Neuron (in vitro differentiated cells): ENCODE measurements at regions not wholly inside any gene's neighbourhood (a gene's known extent, or its start where the extent isn't known, plus 50 kb on each side); places are given as distances from the start of the nearest gene placed in this dataset.
"Not testable (repeated sequence)": the region's sequence is repeated elsewhere in the genome, so short reads cannot be mapped to it uniquely, and the experiment has no call there.

Experiments used
- H2AFZ ChIP-seq: one replicate; pipeline ENCODE4 v1.6.1; 2013; ENCODE audit warnings: low read depth, mild to moderate bottlenecking, inconsistent platforms, low read length, moderate library complexity
- H3K27me3 ChIP-seq: one replicate; pipeline ENCODE4 v1.6.1; 2013; ENCODE audit warnings: low read length; ENCODE audit not compliant: insufficient read depth
- H3K36me3 ChIP-seq: one replicate; pipeline ENCODE4 v1.6.1; 2013; ENCODE audit warnings: low read length; ENCODE audit not compliant: insufficient read depth
- H3K4me1 ChIP-seq: one replicate; pipeline ENCODE4 v1.6.1; 2013; ENCODE audit warnings: low read length; ENCODE audit not compliant: insufficient read depth
- H3K4me3 ChIP-seq: 2 replicates; pipeline ENCODE4 v1.5.1; 2013; ENCODE audit warnings: mild to moderate bottlenecking, low read length, moderate library complexity
- H3K9me3 ChIP-seq: one replicate; pipeline ENCODE4 v1.6.1; 2013; ENCODE audit warnings: low read length

DNA sequence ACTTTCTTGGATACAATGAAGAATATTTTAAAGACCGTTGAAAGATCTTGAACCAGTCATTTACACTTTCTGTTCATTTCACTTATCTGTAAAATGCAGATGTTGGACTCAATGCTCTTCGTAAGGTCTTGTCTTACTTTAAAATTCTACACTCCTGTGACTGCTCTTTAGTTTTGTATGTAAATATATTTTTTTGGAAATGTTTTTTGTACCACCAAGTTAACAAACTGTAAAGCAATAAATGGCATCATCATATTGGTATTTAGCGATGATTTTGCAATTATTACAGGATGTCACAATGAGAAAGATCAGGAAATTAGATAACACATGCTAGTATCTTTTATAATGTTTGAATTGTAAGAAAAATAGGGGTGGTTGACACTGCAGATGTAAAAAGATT, 80.8 kb upstream of the GNAQ start:
- H3K4me3 ChIP-seq: no peak overlapping the region
- no peaks in the 10 kb centered on the region for H3K36me3 ChIP-seq
- no peaks in the 10 kb centered on the region for H3K4me1 ChIP-seq
- no peaks in the 10 kb centered on the region for H3K27me3 ChIP-seq
- no peaks in the 10 kb centered on the region for H3K9me3 ChIP-seq
- H2AFZ ChIP-seq: no peak overlapping the region

- Histone ChIP-seq H3K9me3 (no peaks in the 10 kb centered on the region), H2AFZ (no peak overlapping the region), H3K4me3 (no peak overlapping the region), H3K27me3 (no peaks in the 10 kb centered on the region), H3K4me1 (no peaks in the 10 kb centered on the region), H3K36me3 (no peaks in the 10 kb centered on the region)
Observed at GRCh38 chr9:78112004-78112403, 80.4 kb upstream of the GNAQ start.

- no peaks in the 10 kb centered on the region for H3K27me3 ChIP-seq
- no peak overlapping the region for H3K4me3 ChIP-seq
- H3K36me3 ChIP-seq: no peaks in the 10 kb centered on the region
- no peaks in the 10 kb centered on the region for H3K9me3 ChIP-seq
- H3K4me1 ChIP-seq: no peaks in the 10 kb centered on the region
- no peak overlapping the region for H2AFZ ChIP-seq
Observed at GRCh38 chr9:78109075-78109474, 77.5 kb upstream of the GNAQ start.

- not testable (repeated sequence) for H3K9me3 ChIP-seq, H3K36me3 ChIP-seq, H3K27me3 ChIP-seq, H3K4me3 ChIP-seq, H3K4me1 ChIP-seq, H2AFZ ChIP-seq
Observed at GRCh38 chr9:78106586-78106985, 75.0 kb upstream of the GNAQ start.

DNA sequence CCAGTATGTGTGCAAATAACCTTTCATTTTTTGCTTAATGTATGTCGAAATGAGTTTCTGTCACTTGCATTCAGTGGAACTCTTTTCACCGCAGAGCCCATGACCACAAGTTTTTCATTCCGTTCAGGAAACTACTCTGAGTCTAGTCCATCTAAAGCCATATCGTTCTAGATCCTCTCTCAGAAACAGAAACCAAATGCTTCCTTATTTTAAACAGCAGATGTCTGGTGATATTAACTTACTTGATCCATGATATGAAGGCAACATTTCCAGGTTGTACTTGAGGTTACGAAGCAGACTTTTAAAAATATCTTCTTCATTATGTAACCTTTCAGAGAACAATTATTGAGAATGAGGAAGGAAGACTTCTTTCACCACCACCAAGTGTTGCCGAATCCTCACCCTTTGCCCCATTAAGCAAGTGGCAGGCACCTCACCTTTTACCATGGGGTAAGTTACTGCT, 72.4 kb upstream of the GNAQ start:
- no peak overlapping the region for H3K4me3 ChIP-seq
- H3K36me3 ChIP-seq: no peaks in the 10 kb centered on the region
- H3K27me3 ChIP-seq: no peaks in the 10 kb centered on the region
- no peak overlapping the region for H2AFZ ChIP-seq
- no peaks in the 10 kb centered on the region for H3K9me3 ChIP-seq
- H3K4me1 ChIP-seq: no peaks in the 10 kb centered on the region

DNA sequence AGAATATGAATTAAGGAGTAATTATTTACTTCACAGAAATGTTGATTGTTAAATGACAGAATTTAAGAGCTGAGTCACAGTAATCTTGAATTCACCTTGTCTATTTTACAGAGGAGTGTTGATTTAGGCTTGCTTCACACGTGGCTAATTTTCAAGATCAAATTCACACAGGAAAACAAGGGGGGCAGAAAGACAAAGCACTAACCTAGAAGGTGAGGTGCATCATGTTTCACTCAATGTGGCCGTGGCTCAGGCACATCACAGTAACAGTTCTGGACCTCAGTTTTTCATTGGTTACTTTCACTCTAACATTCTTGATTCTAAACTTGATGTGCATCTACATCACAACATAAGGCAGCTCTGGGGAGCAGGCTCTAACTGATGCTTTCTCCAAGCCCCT, 69.6 kb upstream of the GNAQ start:
- no peak overlapping the region for H3K4me3 ChIP-seq
- H3K4me1 ChIP-seq: no peaks in the 10 kb centered on the region
- H3K27me3 ChIP-seq: no peaks in the 10 kb centered on the region
- H3K9me3 ChIP-seq: no peaks in the 10 kb centered on the region
- H2AFZ ChIP-seq: no peak overlapping the region
- H3K36me3 ChIP-seq: no peaks in the 10 kb centered on the region

DNA sequence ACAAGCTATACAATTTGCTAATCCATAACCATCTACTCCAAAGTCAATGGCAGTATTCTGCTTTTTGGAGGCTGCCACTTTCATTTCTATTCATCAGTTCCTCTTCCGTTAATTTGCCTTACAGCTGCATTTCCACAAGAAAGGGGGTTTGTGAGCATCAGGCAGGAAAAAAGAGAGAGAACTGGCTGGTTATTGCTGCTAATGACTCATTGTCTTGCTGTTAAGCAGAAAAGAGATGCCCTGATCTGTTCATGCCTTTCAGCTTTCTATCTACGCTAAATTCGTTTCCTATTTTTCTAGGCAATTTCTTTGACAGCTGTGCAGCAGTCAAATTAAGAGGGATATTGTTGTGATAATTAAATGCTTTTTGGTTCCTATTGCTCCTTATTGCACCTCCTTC, 65.9 kb upstream of the GNAQ start:
- Histone ChIP-seq H3K27me3 (no peaks in the 10 kb centered on the region), H3K36me3 (no peaks in the 10 kb centered on the region), H3K4me1 (no peaks in the 10 kb centered on the region), H2AFZ (no peak overlapping the region), H3K4me3 (no peak overlapping the region), H3K9me3 (no peaks in the 10 kb centered on the region)

GRCh38 chr9:78091731-78092130, 60.1 kb upstream of the GNAQ start:
- H3K4me1 ChIP-seq: no peaks in the 10 kb centered on the region
- H3K9me3 ChIP-seq: no peaks in the 10 kb centered on the region
- no peak overlapping the region for H3K4me3 ChIP-seq
- H3K27me3 ChIP-seq: no peaks in the 10 kb centered on the region
- no peak overlapping the region for H2AFZ ChIP-seq
- no peaks in the 10 kb centered on the region for H3K36me3 ChIP-seq

DNA sequence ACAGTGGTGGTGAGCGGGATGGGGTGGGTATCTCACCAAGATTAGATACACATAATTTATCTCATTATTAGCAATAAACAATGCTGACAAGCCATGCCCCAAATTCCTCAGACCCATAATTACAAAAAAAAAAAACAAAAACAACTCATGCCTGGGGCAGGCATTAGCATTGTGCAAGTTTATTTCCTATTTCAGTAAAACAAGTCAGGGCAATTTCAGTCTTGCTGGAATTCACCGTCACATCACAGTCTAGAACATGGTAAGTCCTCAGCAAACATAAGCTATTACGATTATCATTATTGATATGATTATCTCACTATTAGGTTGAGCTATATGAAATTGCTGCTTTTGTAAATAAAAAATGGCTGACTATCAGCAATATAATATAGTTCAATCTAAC, 57.5 kb upstream of the GNAQ start:
- Histone ChIP-seq H3K4me1 (no peaks in the 10 kb centered on the region), H3K4me3 (no peak overlapping the region), H2AFZ (no peak overlapping the region), H3K27me3 (no peaks in the 10 kb centered on the region), H3K36me3 (no peaks in the 10 kb centered on the region), H3K9me3 (no peaks in the 10 kb centered on the region)

GRCh38 chr9:78088190-78088589, 56.6 kb upstream of the GNAQ start:
- H3K4me3 ChIP-seq, H3K4me1 ChIP-seq, H2AFZ ChIP-seq, H3K36me3 ChIP-seq, H3K9me3 ChIP-seq, H3K27me3 ChIP-seq: not testable (repeated sequence)
